HFF-Myc (cell line): ENCODE measurements at regions not wholly inside any gene's neighbourhood (a gene's known extent, or its start where the extent isn't known, plus 50 kb on each side); places are given as distances from the start of the nearest gene placed in this dataset.
"Not testable (repeated sequence)": the region's sequence is repeated elsewhere in the genome, so short reads cannot be mapped to it uniquely, and the experiment has no call there.

Experiments
- DNase-seq: peaks from one replicate; pipeline ENCODE4 v3.0.0-alpha.2; 2011; ENCODE audit warnings: low read depth; ENCODE audit errors: extremely low read depth
- H3K4me3 ChIP-seq: replicated peaks from 2 replicates; pipeline ENCODE4 v1.5.1; 2011; ENCODE audit warnings: low read depth, mild to moderate bottlenecking, control low read depth, low read length
- CTCF ChIP-seq: IDR thresholded peaks from 2 replicates; pipeline ENCODE4 v1.5.1; 2012; ENCODE audit warnings: mild to moderate bottlenecking, low read depth, low read length, control low read depth; ENCODE audit errors: missing control alignments

GRCh38 chrX:122940199-122940598 is 243.9 kb upstream of the GRIA3 start:
- H3K4me3 ChIP-seq, result no peak overlapping the region
- no peak for TF ChIP-seq CTCF
- no peak for DNase-seq

GRCh38 chrX:122941806-122942205 is 242.3 kb upstream of the GRIA3 start:
- DNase-seq, result no peak
- no peak overlapping the region for H3K4me3 ChIP-seq
- no peak for TF ChIP-seq CTCF

GRCh38 chrX:122943918-122944317 is 240.2 kb upstream of the GRIA3 start:
- DNase-seq, result no peak
- no peak for TF ChIP-seq CTCF
- no peak overlapping the region for H3K4me3 ChIP-seq

GRCh38 chrX:122945328-122945727 is 238.8 kb upstream of the GRIA3 start:
- DNase-seq, result no peak
- no peak for TF ChIP-seq CTCF

GRCh38 chrX:122972604-122973003 is 211.5 kb upstream of the GRIA3 start:
- H3K4me3 ChIP-seq, result no peak overlapping the region
- DNase-seq, result no peak
- no peak for TF ChIP-seq CTCF

More at GRCh38 chrX:122945328-122945727, 238.8 kb upstream of the GRIA3 start:
- H3K4me3 ChIP-seq, result no peak overlapping the region

- no peak overlapping the region for H3K4me3 ChIP-seq
- DNase-seq, result no peak
- TF ChIP-seq CTCF, result no peak
Observed at GRCh38 chrX:122982521-122982920, 201.6 kb upstream of the GRIA3 start.

GRCh38 chrX:123002844-123003243 is 181.2 kb upstream of the GRIA3 start:
- H3K4me3 ChIP-seq, result not testable (repeated sequence)

GRCh38 chrX:123013141-123013540 is 170.9 kb upstream of the GRIA3 start:
- no peak for TF ChIP-seq CTCF
- no peak for DNase-seq
- no peak overlapping the region for H3K4me3 ChIP-seq

More at GRCh38 chrX:123002844-123003243, 181.2 kb upstream of the GRIA3 start:
- not testable (repeated sequence) for DNase-seq
